K562 (cell line): ENCODE measurements at regions not wholly inside any gene's neighbourhood (a gene's known extent, or its start where the extent isn't known, plus 50 kb on each side); places are given as distances from the start of the nearest gene placed in this dataset.

Source experiments
- ATAC-seq: fragments of 200-7000 bp; cut with Tn5 transposase; 3 replicates; pipeline ENCODE4 v1.9.1; 2020; ENCODE audit warnings: moderate library complexity
- BruUV-seq: library from RNA; stranded (reverse); fragments of 400-500 nt; replicated peaks from 2 replicates; lab custom pipeline; 2021; lab: Mats Ljungman, UMichigan
- CTCF ChIA-PET: fragments of 300-600 bp; formaldehyde crosslinking; extraction: SDS; loops from one replicate; lab custom pipeline; 2021; ENCODE audit warnings: low intra/inter-chr PET ratio; lab: Yijun Ruan, JAX
- POLR2A ChIA-PET: fragments of 300-600, 350-650 bp; sonication (Branson Sonifier 250); formaldehyde crosslinking; extraction: SDS; loops from one replicate; lab custom pipeline; 2021; ENCODE audit warnings: antibody characterized with exemption, inconsistent platforms; lab: Yijun Ruan, JAX
- DNase-seq, 4 experiments: peaks; one replicate each; pipeline versions ENCODE4 v3.0.0 to v3.0.0-alpha.2; 2011 to 2018; ENCODE audit warnings: low spot score in 3 of 4, mixed read lengths in 3 of 4; ENCODE audit errors: extremely low read depth in 1 of 4
- FAIRE-seq: peaks from 2 replicates; lab custom pipeline; 2011; peaks lifted over from hg19 to GRCh38; lab: Jason Lieb, UNC
- H2AFZ ChIP-seq: 2 replicates; pipeline ENCODE4 v1.6.0; 2011; ENCODE audit warnings: low read depth, low read length, control low read depth, inconsistent platforms
- H3K27ac ChIP-seq: fragments of 200-600 bp; 3 replicates; pipeline ENCODE4 v1.8.0; 2011; ENCODE audit warnings: low read depth, mild to moderate bottlenecking, control low read depth, inconsistent platforms, low read length, moderate library complexity, mixed read lengths; ENCODE audit errors: extremely low read depth
- H3K27me3 ChIP-seq, 2 experiments: fragments of 300-600 bp in 1 of 2; 2 replicates in 1 of 2; 3 replicates in 1 of 2; pipeline versions ENCODE4 v1.6.0 to v1.8.0; 2011; ENCODE audit warnings: inconsistent platforms in 2 of 2, low read length in 2 of 2, mild to moderate bottlenecking in 1 of 2, mixed read lengths in 1 of 2, moderate library complexity in 1 of 2; ENCODE audit not compliant: control insufficient read depth in 2 of 2, insufficient read depth in 2 of 2
- H3K36me3 ChIP-seq: fragments of 300-600 bp; 3 replicates; pipeline ENCODE4 v1.8.0; 2011; ENCODE audit warnings: mild to moderate bottlenecking, low read length, inconsistent platforms; ENCODE audit not compliant: control insufficient read depth, insufficient read depth
- H3K4me1 ChIP-seq, 2 experiments: fragments of 200-600 bp in 1 of 2; replicated peaks in 1 of 2; 2 replicates in 1 of 2; 3 replicates in 1 of 2; pipeline versions ENCODE4 v1.5.1 to v1.8.0; 2011; ENCODE audit warnings: inconsistent platforms in 2 of 2, low read length in 2 of 2, mild to moderate bottlenecking in 1 of 2, mixed read lengths in 1 of 2, moderate library complexity in 1 of 2; ENCODE audit not compliant: control insufficient read depth in 2 of 2, insufficient read depth in 2 of 2
- H3K4me2 ChIP-seq: 2 replicates; pipeline ENCODE4 v1.6.1; 2011; ENCODE audit warnings: low read length, control low read depth, inconsistent platforms, mixed read lengths; ENCODE audit not compliant: insufficient read depth
- H3K4me3 ChIP-seq: fragments of 200-600 bp; sonication (generic), shearing (Covaris generic); 2 replicates; pipeline ENCODE4 v1.5.1; 2016; ENCODE audit warnings: control low read depth, inconsistent platforms
- H3K79me2 ChIP-seq: fragments of 200-600 bp; 3 replicates; pipeline ENCODE4 v1.8.0; 2011; ENCODE audit warnings: low read length, inconsistent platforms; ENCODE audit not compliant: control insufficient read depth, insufficient read depth
- H3K9ac ChIP-seq, 2 experiments: 2 replicates each; pipeline versions ENCODE4 v1.6.0 to v1.6.1; 2011; ENCODE audit warnings: low read depth in 2 of 2, low read length in 2 of 2, control low read depth in 1 of 2, inconsistent platforms in 1 of 2, mild to moderate bottlenecking in 1 of 2, mixed read lengths in 1 of 2; ENCODE audit not compliant: insufficient read depth in 1 of 2
- H3K9me1 ChIP-seq: one replicate; pipeline ENCODE4 v1.6.0; 2011; ENCODE audit warnings: inconsistent platforms, mild to moderate bottlenecking, low read length, moderate library complexity; ENCODE audit not compliant: control insufficient read depth, insufficient read depth
- H3K9me3 ChIP-seq: replicated peaks from 2 replicates; pipeline ENCODE4 v1.5.1; 2011; ENCODE audit warnings: low read depth, low read length, inconsistent platforms; ENCODE audit not compliant: control insufficient read depth, insufficient read depth
- H4K20me1 ChIP-seq: replicated peaks from 2 replicates; pipeline ENCODE4 v1.6.1; 2011; ENCODE audit warnings: low read length, inconsistent platforms, mixed read lengths; ENCODE audit not compliant: control insufficient read depth, insufficient read depth
- BCOR ChIP-seq: fragments of 450-650 bp; IDR thresholded peaks from 2 replicates; pipeline ENCODE4 v1.6.1; 2016
- CLOCK ChIP-seq: fragments of 250-450 bp; sonication (Bioruptor Pico); IDR thresholded peaks from 2 replicates; pipeline ENCODE4 v1.4.0; 2020; ENCODE audit warnings: mild to moderate bottlenecking, moderate library complexity, borderline replicate concordance
- CREM ChIP-seq: IDR thresholded peaks from 2 replicates; pipeline ENCODE4 v1.6.1; 2014; ENCODE audit warnings: antibody characterized with exemption, low read depth
- GMEB1 ChIP-seq: fragments of 250-450 bp; sonication (Bioruptor Pico); IDR thresholded peaks from 2 replicates; pipeline ENCODE4 v1.4.0; 2020; ENCODE audit warnings: mild to moderate bottlenecking
- MECOM ChIP-seq: fragments of 250-450 bp; sonication (Bioruptor Pico); IDR thresholded peaks from 2 replicates; pipeline ENCODE4 v1.8.0; 2022; ENCODE audit warnings: inconsistent platforms
- NFE2L1 ChIP-seq: fragments of 450-650 bp; IDR thresholded peaks from 2 replicates; pipeline ENCODE4 v1.6.1; 2016; ENCODE audit warnings: missing genetic modification characterization, low read depth, mild to moderate bottlenecking, missing compliant biosample characterization, moderate library complexity, borderline replicate concordance
- NFXL1 ChIP-seq: fragments of 450-650 bp; formaldehyde crosslinking; IDR thresholded peaks from 2 replicates; pipeline ENCODE4 v1.4.0; 2021; ENCODE audit warnings: mild to moderate bottlenecking
- NONO ChIP-seq, 2 experiments: fragments of 200-400 bp in 1 of 2; fragments of 450-650 bp in 1 of 2; formaldehyde crosslinking in 1 of 2; IDR thresholded peaks; 2 replicates each; pipeline ENCODE4 v1.6.1; 2017; ENCODE audit warnings: low read depth in 2 of 2, mild to moderate bottlenecking in 2 of 2, moderate library complexity in 2 of 2, low read length in 1 of 2
- SAP30 ChIP-seq: fragments of 200-600 bp; sonication (generic); IDR thresholded peaks from 2 replicates; pipeline ENCODE4 v1.6.1; 2012; ENCODE audit warnings: borderline replicate concordance, low read depth, mild to moderate bottlenecking, moderate library complexity, low read length, control low read depth, inconsistent platforms; ENCODE audit not compliant: insufficient read depth, poor library complexity, severe bottlenecking
- TAF15 ChIP-seq: fragments of 200-400 bp; formaldehyde crosslinking; IDR thresholded peaks from 2 replicates; pipeline ENCODE4 v1.6.1; 2017; ENCODE audit warnings: mild to moderate bottlenecking, low read depth, low read length, moderate library complexity
- TBP ChIP-seq: optimal IDR thresholded peaks from 2 replicates; pipeline ENCODE3; 2011; ENCODE audit warnings: low read depth, low read length, improper control_type of control experiment
- ZBTB12 ChIP-seq: fragments of 250-450 bp; sonication (Bioruptor Pico); IDR thresholded peaks from 2 replicates; pipeline ENCODE4 v1.4.0; 2020
- ZNF24 ChIP-seq: fragments of 450-650 bp; IDR thresholded peaks from 2 replicates; pipeline ENCODE4 v1.6.1; 2016
- ZNF324 ChIP-seq: fragments of 250-450 bp; sonication (Bioruptor Pico); IDR thresholded peaks from 2 replicates; pipeline ENCODE4 v1.4.0; 2020; ENCODE audit warnings: mild to moderate bottlenecking
- ZNF384 ChIP-seq: IDR thresholded peaks from 2 replicates; pipeline ENCODE4 v1.6.1; 2012; ENCODE audit warnings: low read depth, low read length, improper control_type of control experiment
- WGBS: fragments of 100-300 bp; shearing (Covaris generic); methylation state at CpG from one replicate; pipeline ENCODE4 v1.1.6; 2016; ENCODE audit warnings: low coverage, mixed read lengths; ENCODE audit not compliant: insufficient coverage; ENCODE audit errors: missing lambda C conversion rate; 5-methylcytosine and 5-hydroxymethylcytosine counted together
- in situ Hi-C: fragments of 300-500 bp; cut with MboI; formaldehyde crosslinking; loops from 4 replicates; pipeline ENCODE4 v1.15.0; 2018; ENCODE audit warnings: inconsistent platforms, mixed read lengths
- intact Hi-C: fragments of 100-400 bp; cut with micrococcal nuclease; formaldehyde crosslinking; loops from 2 replicates; pipeline ENCODE4 v1.14.2; 2022

GRCh38 chr7:156459582-156459981 is 181.0 kb upstream of the RNF32 start:
- H3K27me3 ChIP-seq = peaks cover 78 to 89% of the 10 kb centered on the region in 2 experiments
- ChIA-PET CTCF (no interaction called here), POLR2A (interaction anchor here (1.1 to 1.2 kb wide), 2 partner anchors 9 to 17 kb away, joined by 3 to 4 read pairs; no protein-coding TSS in a partner anchor)
- no peaks in the 10 kb centered on the region for H3K9me3 ChIP-seq
- in situ Hi-C loops = loop anchor here (10.0 kb wide), 1 partner anchor 385 kb away; no protein-coding TSS in a partner anchor
- no peaks in the 10 kb centered on the region for H3K9me1 ChIP-seq
- no peak overlapping the region for H2AFZ ChIP-seq
- no peak overlapping the region for H3K4me3 ChIP-seq
- H3K27ac ChIP-seq = no peak overlapping the region
- H3K36me3 ChIP-seq = no peaks in the 10 kb centered on the region
- BruUV-seq = no TSS peak
- TF ChIP-seq BCOR (no peak), CREM (no peak), ZNF24 (no peak), NONO (IDR thresholded peaks at IDR 0.05; ENCODE audit: low read depth in 2 of 2, low read length in 1 of 2) (no peak), TAF15 (no peak), ZNF384 (no peak), ZBTB12 (no peak), NFE2L1 (no peak), CLOCK (CRISPR knock-in tag) (no peak), GMEB1 (no peak), NFXL1 (CRISPR knock-in tag) (no peak), SAP30 (no peak), ZNF324 (CRISPR knock-in tag) (no peak), MECOM (no peak), TBP (no peak)
- no peak overlapping the region for H3K9ac ChIP-seq
- under 1% methylated on average over 13 of the region's 13 CpGs for WGBS
- no peak overlapping the region for H3K4me2 ChIP-seq
- ATAC-seq (no peak), DNase-seq (no peak), FAIRE-seq (no peak)
- no peaks in the 10 kb centered on the region for H3K79me2 ChIP-seq
- H3K4me1 ChIP-seq = no peaks in the 10 kb centered on the region
- peaks cover 8% of the 10 kb centered on the region for H4K20me1 ChIP-seq
- intact Hi-C loops = no loop called here
